ENCODE measurements at regions not wholly inside any gene's neighbourhood (a gene's known extent, or its start where the extent isn't known, plus 50 kb on each side); places are given as distances from the start of the nearest gene placed in this dataset.

GRCh38 chr12:58388261-58388660 is 446.9 kb downstream of the ATP23 start:
- no peak for DNase-seq (ENCODE audit: low read depth)
- no peak for TF ChIP-seq CTCF (IDR thresholded peaks at IDR 0.05; ENCODE audit: insufficient read depth, low read depth, low read length, missing control alignments)
- no peak overlapping the region for H3K4me3 ChIP-seq (ENCODE audit: low read depth, low read length)

- no peak for DNase-seq (ENCODE audit: low read depth)
- TF ChIP-seq CTCF (IDR thresholded peaks at IDR 0.05; ENCODE audit: insufficient read depth, low read depth, low read length, missing control alignments): no peak
- no peak overlapping the region for H3K4me3 ChIP-seq (ENCODE audit: low read depth, low read length)
Observed at GRCh38 chr12:58393152-58393551, 451.8 kb downstream of the ATP23 start.

GRCh38 chr12:58395056-58395455 is 453.7 kb downstream of the ATP23 start:
- no peak overlapping the region for H3K4me3 ChIP-seq (ENCODE audit: low read depth, low read length)
- no peak for TF ChIP-seq CTCF (IDR thresholded peaks at IDR 0.05; ENCODE audit: insufficient read depth, low read depth, low read length, missing control alignments)
- no peak for DNase-seq (ENCODE audit: low read depth)

DNA sequence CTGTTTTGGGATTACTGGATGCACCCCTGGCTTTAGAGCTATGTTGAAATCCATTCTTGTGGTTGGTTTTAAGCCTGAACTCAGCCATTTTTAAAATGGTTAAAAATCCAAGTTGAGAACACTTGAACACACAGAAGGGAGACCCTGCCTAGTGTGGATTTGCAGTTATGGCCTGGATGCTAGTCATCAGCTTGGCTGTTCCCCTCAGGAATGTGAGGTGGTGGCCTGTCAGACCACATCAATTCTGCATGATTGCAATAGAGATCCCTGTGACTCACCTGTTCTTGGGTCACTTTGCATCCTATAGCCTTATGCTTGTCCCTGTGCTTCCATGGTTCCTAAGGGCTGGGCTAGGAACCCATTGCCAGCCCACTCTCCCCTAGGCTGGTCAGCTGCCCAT is 454.1 kb downstream of the ATP23 start:
- no peak overlapping the region for H3K4me3 ChIP-seq (ENCODE audit: low read depth, low read length)
- DNase-seq (ENCODE audit: low read depth): no peak
- no peak for TF ChIP-seq CTCF (IDR thresholded peaks at IDR 0.05; ENCODE audit: insufficient read depth, low read depth, low read length, missing control alignments)

DNA sequence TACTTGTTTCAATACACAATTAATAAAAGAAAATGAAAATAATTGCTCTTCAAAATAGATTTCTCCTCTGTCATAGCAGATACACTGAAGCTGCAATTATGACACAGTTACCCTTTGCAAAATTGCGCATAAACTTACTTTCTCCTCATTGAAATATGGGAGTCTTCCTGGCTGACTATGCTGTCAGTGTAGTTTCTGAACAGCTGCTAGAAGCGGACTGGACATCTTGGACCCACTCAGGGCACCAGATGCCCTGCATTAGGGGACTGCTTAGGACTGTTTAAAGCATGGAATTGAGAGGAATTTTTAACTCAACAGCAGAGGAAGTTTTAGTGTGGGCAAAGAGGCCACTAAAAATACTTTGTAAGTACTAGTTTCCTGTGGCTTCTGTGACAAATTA is 454.9 kb downstream of the ATP23 start:
- TF ChIP-seq CTCF (IDR thresholded peaks at IDR 0.05; ENCODE audit: insufficient read depth, low read depth, low read length, missing control alignments): no peak
- DNase-seq (ENCODE audit: low read depth): no peak
- no peak overlapping the region for H3K4me3 ChIP-seq (ENCODE audit: low read depth, low read length)

DNA sequence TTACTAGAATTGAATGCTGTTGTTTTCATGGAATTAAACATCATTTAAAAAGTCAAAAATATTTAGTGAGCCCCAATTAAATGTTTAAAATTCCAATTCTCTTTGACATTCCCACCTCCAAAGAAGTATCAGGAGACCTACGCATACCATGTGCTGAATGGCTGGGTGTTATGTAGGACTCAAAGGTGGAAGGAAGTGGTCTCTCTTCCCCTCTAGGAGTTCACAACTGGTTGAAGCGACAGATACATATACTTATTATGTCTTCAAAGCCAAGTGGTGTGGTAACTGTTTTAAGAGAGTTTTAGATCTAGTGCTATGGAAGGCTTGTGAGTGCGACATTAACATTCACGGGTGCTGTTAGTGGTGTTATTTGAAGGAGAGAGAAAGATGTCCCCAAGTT is 464.0 kb downstream of the ATP23 start:
- DNase-seq (ENCODE audit: low read depth): no peak
- no peak for TF ChIP-seq CTCF (IDR thresholded peaks at IDR 0.05; ENCODE audit: insufficient read depth, low read depth, low read length, missing control alignments)
- no peak overlapping the region for H3K4me3 ChIP-seq (ENCODE audit: low read depth, low read length)

- H3K4me3 ChIP-seq (ENCODE audit: low read depth, low read length): no peak overlapping the region
- DNase-seq (ENCODE audit: low read depth): no peak
- no peak for TF ChIP-seq CTCF (IDR thresholded peaks at IDR 0.05; ENCODE audit: insufficient read depth, low read depth, low read length, missing control alignments)
Observed at GRCh38 chr12:58408516-58408915, 467.1 kb downstream of the ATP23 start.

Data from GM12865 (cell line).